ENCODE measurements at regions not wholly inside any gene's neighbourhood (a gene's known extent, or its start where the extent isn't known, plus 50 kb on each side); places are given as distances from the start of the nearest gene placed in this dataset.
"Not testable (repeated sequence)": the region's sequence is repeated elsewhere in the genome, so short reads cannot be mapped to it uniquely, and the experiment has no call there.

- Mint-ChIP-seq H3K27ac (ENCODE audit: unreplicated experiment) (no peak overlapping the region), H3K27me3 (ENCODE audit: insufficient read depth, unreplicated experiment) (no peaks in the 10 kb centered on the region), H3K4me1 (ENCODE audit: low read depth, unreplicated experiment) (peaks cover 16% of the 10 kb centered on the region), H3K9me3 (ENCODE audit: unreplicated experiment) (no peaks in the 10 kb centered on the region), H3K36me3 (ENCODE audit: insufficient read depth, unreplicated experiment) (no peaks in the 10 kb centered on the region), H3K4me3 (ENCODE audit: unreplicated experiment) (no peak overlapping the region)
- Histone ChIP-seq H3K4me3 (ENCODE audit: low read depth, low read length) (no peak overlapping the region), H3K4me1 (peaks cover 7% of the 10 kb centered on the region), H3K9me3 (no peaks in the 10 kb centered on the region), H3K36me3 (ENCODE audit: control insufficient read depth, insufficient read depth, low read length) (no peaks in the 10 kb centered on the region), H3K27me3 (replicated peaks; ENCODE audit: control insufficient read depth, insufficient read depth, low read length) (no peaks in the 10 kb centered on the region)
- no peak for DNase-seq
- no peak for TF ChIP-seq CTCF (IDR thresholded peaks at IDR 0.05; ENCODE audit: insufficient read depth in 1 of 2, low read depth in 1 of 2, low read length in 1 of 2, severe bottlenecking in 1 of 2, unreplicated experiment in 1 of 2)
- CTCF ChIA-PET: no interaction called here
- POLR2A ChIA-PET: no interaction called here
- intact Hi-C loops (cut with micrococcal nuclease; ENCODE audit: unreplicated experiment): loop anchor here (1.0 to 5.0 kb wide), 4 partner anchors 12 to 57 kb away; no protein-coding TSS in a partner anchor
- no TSS peak for BruUV-seq (replicated peaks)
Measured at GRCh38 chr20:52003415-52003814, 188.2 kb downstream of the ZFP64 start.

DNA sequence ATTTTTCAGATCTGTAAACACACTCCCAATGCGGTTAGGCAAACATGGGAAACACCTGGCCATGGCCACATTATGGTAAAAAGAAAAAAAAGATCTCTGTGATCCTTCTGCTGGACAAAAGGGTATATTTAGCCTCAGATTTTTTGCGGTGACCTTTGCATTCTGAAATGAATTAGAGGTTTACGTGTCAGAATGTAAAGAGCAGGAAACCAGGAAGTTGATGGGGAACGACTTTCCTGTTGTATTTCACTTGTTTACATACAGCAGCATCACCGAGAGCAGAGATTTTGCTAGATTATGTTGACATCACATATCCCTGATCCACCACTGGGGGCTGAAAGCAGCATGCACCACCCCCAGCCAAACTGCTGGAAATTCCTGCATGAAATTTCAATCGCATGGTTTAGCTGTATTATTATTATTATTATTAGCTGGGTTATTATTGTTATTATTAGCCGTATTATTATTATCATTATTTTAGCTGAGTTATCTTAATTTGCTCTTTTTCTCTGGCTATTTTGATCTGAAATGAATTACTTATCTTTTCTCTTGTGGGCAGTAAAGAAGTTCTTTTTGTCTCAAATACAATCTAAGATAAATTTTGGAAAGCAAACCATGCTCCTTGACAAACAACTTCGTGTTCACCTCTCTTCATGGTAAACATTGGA, 189.4 kb downstream of the ZFP64 start:
- Mint-ChIP-seq H3K4me1 (ENCODE audit: low read depth, unreplicated experiment) (peaks cover 16% of the 10 kb centered on the region), H3K36me3 (ENCODE audit: insufficient read depth, unreplicated experiment) (no peaks in the 10 kb centered on the region), H3K27me3 (ENCODE audit: insufficient read depth, unreplicated experiment) (no peaks in the 10 kb centered on the region), H3K27ac (ENCODE audit: unreplicated experiment) (peak overlapping the region; percentile 19), H3K9me3 (ENCODE audit: unreplicated experiment) (no peaks in the 10 kb centered on the region), H3K4me3 (ENCODE audit: unreplicated experiment) (peak overlapping the region; percentile 55)
- ChIA-PET CTCF (interaction anchor here (0.6 kb wide), 1 partner anchor 365 kb away, joined by 4 read pairs; no protein-coding TSS in a partner anchor), POLR2A (no interaction called here)
- no TSS peak for BruUV-seq (replicated peaks)
- peak; percentile 68 to 79 for TF ChIP-seq CTCF (IDR thresholded peaks at IDR 0.05; ENCODE audit: insufficient read depth in 1 of 2, low read depth in 1 of 2, low read length in 1 of 2, severe bottlenecking in 1 of 2, unreplicated experiment in 1 of 2)
- Histone ChIP-seq H3K27me3 (replicated peaks; ENCODE audit: control insufficient read depth, insufficient read depth, low read length) (no peaks in the 10 kb centered on the region), H3K4me3 (ENCODE audit: low read depth, low read length) (0 out of 2 replicates have a peak overlapping the region, but pooled peaks have one; percentile 3), H3K9me3 (no peaks in the 10 kb centered on the region), H3K4me1 (peaks cover 7% of the 10 kb centered on the region), H3K36me3 (ENCODE audit: control insufficient read depth, insufficient read depth, low read length) (no peaks in the 10 kb centered on the region)
- DNase-seq: peak; percentile 59 to 70
- intact Hi-C loops (cut with micrococcal nuclease; ENCODE audit: unreplicated experiment): loop anchor here (2.0 to 5.0 kb wide), 3 partner anchors 31 to 59 kb away; no protein-coding TSS in a partner anchor

DNA sequence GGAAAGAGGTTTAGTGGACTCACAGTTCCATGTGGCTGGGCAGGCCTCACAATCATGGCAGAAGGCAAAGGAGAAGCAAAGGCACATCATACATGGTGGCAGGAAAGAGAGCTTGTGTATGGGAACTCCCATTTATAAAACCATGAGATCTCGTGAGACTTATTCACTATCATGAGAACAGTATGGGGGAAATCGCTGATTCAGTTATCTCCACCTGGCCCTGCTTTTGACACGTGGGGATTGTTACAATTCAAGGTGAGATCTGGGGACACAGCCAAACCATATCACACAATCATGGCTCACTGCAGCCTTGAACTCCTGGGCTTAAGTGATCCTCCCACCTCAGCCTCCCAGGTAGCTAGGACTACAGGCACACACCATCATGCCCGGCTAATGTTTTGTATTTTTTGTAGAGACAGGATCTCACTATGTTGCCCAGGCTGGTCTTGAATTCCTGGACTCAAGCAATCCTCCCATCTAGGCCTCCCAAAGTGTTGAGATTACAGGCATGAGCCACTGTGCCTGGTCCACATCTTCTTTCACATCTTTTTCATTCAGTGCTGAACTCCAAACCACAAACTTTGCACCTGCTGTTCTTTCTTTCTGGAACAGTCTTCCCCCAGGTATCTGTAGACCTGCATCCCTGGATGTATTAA, 194.2 kb downstream of the ZFP64 start:
- H3K4me3 Mint-ChIP-seq (ENCODE audit: unreplicated experiment); H3K9me3 Mint-ChIP-seq (ENCODE audit: unreplicated experiment); H3K27ac Mint-ChIP-seq (ENCODE audit: unreplicated experiment); BruUV-seq (replicated peaks); H3K9me3 ChIP-seq; H3K4me3 ChIP-seq (ENCODE audit: low read depth, low read length); H3K27me3 ChIP-seq (replicated peaks; ENCODE audit: control insufficient read depth, insufficient read depth, low read length); H3K4me1 ChIP-seq; H3K27me3 Mint-ChIP-seq (ENCODE audit: insufficient read depth, unreplicated experiment); H3K4me1 Mint-ChIP-seq (ENCODE audit: low read depth, unreplicated experiment); H3K36me3 Mint-ChIP-seq (ENCODE audit: insufficient read depth, unreplicated experiment); POLR2A ChIA-PET; H3K36me3 ChIP-seq (ENCODE audit: control insufficient read depth, insufficient read depth, low read length); intact Hi-C loops (cut with micrococcal nuclease; ENCODE audit: unreplicated experiment): not testable (repeated sequence)
- peak in 1 of 2 experiments; percentile 19 for DNase-seq
- CTCF ChIA-PET: interaction anchor here (1.0 kb wide), 1 partner anchor 63 kb away, joined by 4 read pairs; no protein-coding TSS in a partner anchor

Data from Caco-2 (cell line).